Neural cell (in vitro differentiated cells): ENCODE measurements at regions not wholly inside any gene's neighbourhood (a gene's known extent, or its start where the extent isn't known, plus 50 kb on each side); places are given as distances from the start of the nearest gene placed in this dataset.

Experiments
- H2AFZ ChIP-seq: fragments of 200-600, 300-800 bp; sonication (generic), shearing (Covaris generic); 2 replicates; pipeline ENCODE4 v1.6.0; 2014; ENCODE audit warnings: low read depth, mild to moderate bottlenecking, antibody characterized with exemption, low read length, moderate library complexity
- H3F3A ChIP-seq: fragments of 200-600 bp; shearing (Covaris generic); 2 replicates; pipeline ENCODE4 v1.6.1; 2016; ENCODE audit warnings: mild to moderate bottlenecking, moderate library complexity, mixed read lengths, antibody characterized with exemption, low read length; ENCODE audit not compliant: insufficient read depth, poor library complexity, severe bottlenecking
- H3K27ac ChIP-seq: fragments of 200-600, 300-800 bp; sonication (generic), shearing (Covaris generic); 2 replicates; pipeline ENCODE4 v1.5.1; 2014; ENCODE audit warnings: mild to moderate bottlenecking, low read length, moderate library complexity
- H3K27me3 ChIP-seq: fragments of 300-800, 200-600 bp; sonication (generic), shearing (Covaris generic); 2 replicates; pipeline ENCODE4 v1.6.0; 2014; ENCODE audit warnings: mild to moderate bottlenecking, low read depth, low read length, moderate library complexity; ENCODE audit not compliant: insufficient read depth
- H3K36me3 ChIP-seq: fragments of 300-800, 200-600 bp; sonication (generic), shearing (Covaris generic); 2 replicates; pipeline ENCODE4 v1.5.1; 2014; ENCODE audit warnings: mild to moderate bottlenecking, antibody characterized with exemption, low read length, moderate library complexity; ENCODE audit not compliant: insufficient read depth
- H3K4me2 ChIP-seq: fragments of 300-800, 200-600 bp; sonication (generic), shearing (Covaris generic); 2 replicates; pipeline ENCODE4 v1.6.0; 2014; ENCODE audit warnings: mild to moderate bottlenecking, low read length
- H3K4me3 ChIP-seq: fragments of 300-800, 200-600 bp; sonication (generic), shearing (Covaris generic); 2 replicates; pipeline ENCODE4 v1.5.1; 2014; ENCODE audit warnings: mild to moderate bottlenecking, low read length, moderate library complexity
- H3K79me2 ChIP-seq: fragments of 200-600 bp; shearing (Covaris generic); replicated peaks from 2 replicates; pipeline ENCODE4 v1.6.0; 2014; ENCODE audit warnings: mild to moderate bottlenecking, low read length, moderate library complexity; ENCODE audit not compliant: insufficient read depth
- H3K9ac ChIP-seq: fragments of 300-800, 200-600 bp; sonication (generic), shearing (Covaris generic); 2 replicates; pipeline ENCODE4 v1.6.1; 2016; ENCODE audit warnings: mild to moderate bottlenecking, low read length, mixed read lengths
- H3K9me2 ChIP-seq: fragments of 200-600 bp; shearing (Covaris generic); 2 replicates; pipeline ENCODE4 v1.6.1; 2016; ENCODE audit warnings: mild to moderate bottlenecking, low read length, mixed read lengths; ENCODE audit not compliant: insufficient read depth
- H3K9me3 ChIP-seq: fragments of 200-600, 300-800 bp; sonication (generic), shearing (Covaris generic); 2 replicates; pipeline ENCODE4 v1.6.1; 2016; ENCODE audit warnings: mild to moderate bottlenecking, mixed run types, low read length, moderate library complexity, mixed read lengths
- H4K20me1 ChIP-seq: fragments of 200-600 bp; shearing (Covaris generic); 2 replicates; pipeline ENCODE4 v1.6.1; 2016; ENCODE audit warnings: mild to moderate bottlenecking, mixed run types; ENCODE audit not compliant: insufficient read depth
- EP300 ChIP-seq: fragments of 450-650 bp; conservative IDR thresholded peaks from 2 replicates; pipeline ENCODE4 v1.6.1; 2014; ENCODE audit warnings: antibody characterized with exemption, mild to moderate bottlenecking, moderate library complexity; ENCODE audit not compliant: poor library complexity, severe bottlenecking
- EZH2 ChIP-seq: fragments of 200-600, 300-800 bp; shearing (Covaris generic), sonication (generic); IDR thresholded peaks from 2 replicates; pipeline ENCODE4 v1.6.1; 2014; ENCODE audit warnings: antibody characterized with exemption, low read length, borderline replicate concordance, mild to moderate bottlenecking; ENCODE audit not compliant: insufficient read depth, poor library complexity, severe bottlenecking
- MXI1 ChIP-seq: fragments of 450-650 bp; conservative IDR thresholded peaks from 2 replicates; pipeline ENCODE4 v1.6.1; 2014; ENCODE audit warnings: antibody characterized with exemption, mild to moderate bottlenecking; ENCODE audit not compliant: poor library complexity, severe bottlenecking
- POLR2AphosphoS5 ChIP-seq: IDR thresholded peaks from 2 replicates; pipeline ENCODE4 v1.6.1; 2012
- RAD21 ChIP-seq: fragments of 450-650 bp; conservative IDR thresholded peaks from 2 replicates; pipeline ENCODE4 v1.6.1; 2014; ENCODE audit warnings: antibody characterized with exemption, mild to moderate bottlenecking, moderate library complexity
- SMC3 ChIP-seq: fragments of 450-650 bp; conservative IDR thresholded peaks from 2 replicates; pipeline ENCODE4 v1.6.1; 2014; ENCODE audit warnings: antibody characterized with exemption, mild to moderate bottlenecking, moderate library complexity; ENCODE audit not compliant: poor library complexity
- TAF1 ChIP-seq: IDR thresholded peaks from 2 replicates; pipeline ENCODE4 v1.6.1; 2012; ENCODE audit warnings: low read depth
- TF ChIP-seq, protein P1 (sequence below): fragments of 450-650 bp; IDR thresholded peaks from 2 replicates; pipeline ENCODE4 v1.5.1; 2014; ENCODE audit warnings: antibody characterized with exemption, mild to moderate bottlenecking, moderate library complexity; ENCODE audit not compliant: poor library complexity, severe bottlenecking
- TF ChIP-seq, protein P2 (sequence below): IDR thresholded peaks from 2 replicates; pipeline ENCODE4 v1.6.1; 2012; ENCODE audit warnings: borderline replicate concordance

DNA sequence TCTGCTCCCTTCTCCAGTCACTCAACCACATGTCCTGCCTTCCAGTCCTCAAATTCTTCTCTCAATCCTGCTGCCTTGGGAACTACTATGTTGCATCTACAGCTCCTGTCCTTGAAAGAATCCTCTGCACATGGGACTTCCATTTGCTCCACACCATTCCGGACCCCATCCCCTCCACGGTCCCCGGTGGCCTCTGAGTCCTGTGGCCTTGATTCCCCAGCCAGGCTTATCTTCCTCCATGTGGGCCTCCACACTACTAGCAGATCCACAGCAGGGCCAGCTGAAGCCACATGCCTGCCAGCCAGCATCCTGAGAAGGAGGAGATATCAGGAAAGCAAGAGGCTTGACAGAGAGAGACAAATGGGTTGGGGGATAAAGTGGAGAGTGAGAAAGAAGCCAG, 1323.8 kb downstream of the UQCRFS1 start (continued):
- no peak for TF ChIP-seq RAD21
- no peak for TF ChIP-seq MXI1
- no peak for TF ChIP-seq TAF1

GRCh38 chr19:27887946-27888345, 1325.0 kb downstream of the UQCRFS1 start:
- H3K9me2 ChIP-seq = no peaks in the 10 kb centered on the region
- no peak overlapping the region for H3K27ac ChIP-seq
- H3K9ac ChIP-seq = no peak overlapping the region
- TF ChIP-seq MXI1 (no peak), EZH2 (no peak)
- TF ChIP-seq, protein P1, sequence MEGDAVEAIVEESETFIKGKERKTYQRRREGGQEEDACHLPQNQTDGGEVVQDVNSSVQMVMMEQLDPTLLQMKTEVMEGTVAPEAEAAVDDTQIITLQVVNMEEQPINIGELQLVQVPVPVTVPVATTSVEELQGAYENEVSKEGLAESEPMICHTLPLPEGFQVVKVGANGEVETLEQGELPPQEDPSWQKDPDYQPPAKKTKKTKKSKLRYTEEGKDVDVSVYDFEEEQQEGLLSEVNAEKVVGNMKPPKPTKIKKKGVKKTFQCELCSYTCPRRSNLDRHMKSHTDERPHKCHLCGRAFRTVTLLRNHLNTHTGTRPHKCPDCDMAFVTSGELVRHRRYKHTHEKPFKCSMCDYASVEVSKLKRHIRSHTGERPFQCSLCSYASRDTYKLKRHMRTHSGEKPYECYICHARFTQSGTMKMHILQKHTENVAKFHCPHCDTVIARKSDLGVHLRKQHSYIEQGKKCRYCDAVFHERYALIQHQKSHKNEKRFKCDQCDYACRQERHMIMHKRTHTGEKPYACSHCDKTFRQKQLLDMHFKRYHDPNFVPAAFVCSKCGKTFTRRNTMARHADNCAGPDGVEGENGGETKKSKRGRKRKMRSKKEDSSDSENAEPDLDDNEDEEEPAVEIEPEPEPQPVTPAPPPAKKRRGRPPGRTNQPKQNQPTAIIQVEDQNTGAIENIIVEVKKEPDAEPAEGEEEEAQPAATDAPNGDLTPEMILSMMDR = no peak
- no peak overlapping the region for H2AFZ ChIP-seq
- H3K9me3 ChIP-seq = peaks cover 7% of the 10 kb centered on the region
- no peak overlapping the region for H3K4me3 ChIP-seq
- no peaks in the 10 kb centered on the region for H3K79me2 ChIP-seq
- H3K27me3 ChIP-seq = no peaks in the 10 kb centered on the region
- H3K4me2 ChIP-seq = no peak overlapping the region
- H3F3A ChIP-seq = no peaks in the 10 kb centered on the region
- H3K36me3 ChIP-seq = no peaks in the 10 kb centered on the region
- no peaks in the 10 kb centered on the region for H4K20me1 ChIP-seq

GRCh38 chr19:27885359-27885758, 1327.6 kb downstream of the UQCRFS1 start:
- H3F3A ChIP-seq = no peaks in the 10 kb centered on the region
- H4K20me1 ChIP-seq = no peaks in the 10 kb centered on the region
- no peak overlapping the region for H2AFZ ChIP-seq
- H3K27me3 ChIP-seq = no peaks in the 10 kb centered on the region
- no peaks in the 10 kb centered on the region for H3K36me3 ChIP-seq
- no peak overlapping the region for H3K9ac ChIP-seq
- no peaks in the 10 kb centered on the region for H3K79me2 ChIP-seq
- H3K9me2 ChIP-seq = no peaks in the 10 kb centered on the region
- H3K27ac ChIP-seq = no peak overlapping the region
- H3K9me3 ChIP-seq = peaks cover 7% of the 10 kb centered on the region
- H3K4me3 ChIP-seq = no peak overlapping the region
- H3K4me2 ChIP-seq = no peak overlapping the region
- no peak for TF ChIP-seq POLR2AphosphoS5
- no peak for TF ChIP-seq RAD21
- TF ChIP-seq, protein P1 = no peak
- no peak for TF ChIP-seq SMC3
- no peak for TF ChIP-seq MXI1
- TF ChIP-seq, protein P2, sequence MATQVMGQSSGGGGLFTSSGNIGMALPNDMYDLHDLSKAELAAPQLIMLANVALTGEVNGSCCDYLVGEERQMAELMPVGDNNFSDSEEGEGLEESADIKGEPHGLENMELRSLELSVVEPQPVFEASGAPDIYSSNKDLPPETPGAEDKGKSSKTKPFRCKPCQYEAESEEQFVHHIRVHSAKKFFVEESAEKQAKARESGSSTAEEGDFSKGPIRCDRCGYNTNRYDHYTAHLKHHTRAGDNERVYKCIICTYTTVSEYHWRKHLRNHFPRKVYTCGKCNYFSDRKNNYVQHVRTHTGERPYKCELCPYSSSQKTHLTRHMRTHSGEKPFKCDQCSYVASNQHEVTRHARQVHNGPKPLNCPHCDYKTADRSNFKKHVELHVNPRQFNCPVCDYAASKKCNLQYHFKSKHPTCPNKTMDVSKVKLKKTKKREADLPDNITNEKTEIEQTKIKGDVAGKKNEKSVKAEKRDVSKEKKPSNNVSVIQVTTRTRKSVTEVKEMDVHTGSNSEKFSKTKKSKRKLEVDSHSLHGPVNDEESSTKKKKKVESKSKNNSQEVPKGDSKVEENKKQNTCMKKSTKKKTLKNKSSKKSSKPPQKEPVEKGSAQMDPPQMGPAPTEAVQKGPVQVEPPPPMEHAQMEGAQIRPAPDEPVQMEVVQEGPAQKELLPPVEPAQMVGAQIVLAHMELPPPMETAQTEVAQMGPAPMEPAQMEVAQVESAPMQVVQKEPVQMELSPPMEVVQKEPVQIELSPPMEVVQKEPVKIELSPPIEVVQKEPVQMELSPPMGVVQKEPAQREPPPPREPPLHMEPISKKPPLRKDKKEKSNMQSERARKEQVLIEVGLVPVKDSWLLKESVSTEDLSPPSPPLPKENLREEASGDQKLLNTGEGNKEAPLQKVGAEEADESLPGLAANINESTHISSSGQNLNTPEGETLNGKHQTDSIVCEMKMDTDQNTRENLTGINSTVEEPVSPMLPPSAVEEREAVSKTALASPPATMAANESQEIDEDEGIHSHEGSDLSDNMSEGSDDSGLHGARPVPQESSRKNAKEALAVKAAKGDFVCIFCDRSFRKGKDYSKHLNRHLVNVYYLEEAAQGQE = no peak
- TF ChIP-seq TAF1 = no peak
- no peak for TF ChIP-seq EP300
- TF ChIP-seq EZH2 = no peak
